ENCODE measurements at regions not wholly inside any gene's neighbourhood (a gene's known extent, or its start where the extent isn't known, plus 50 kb on each side); places are given as distances from the start of the nearest gene placed in this dataset.

DNA sequence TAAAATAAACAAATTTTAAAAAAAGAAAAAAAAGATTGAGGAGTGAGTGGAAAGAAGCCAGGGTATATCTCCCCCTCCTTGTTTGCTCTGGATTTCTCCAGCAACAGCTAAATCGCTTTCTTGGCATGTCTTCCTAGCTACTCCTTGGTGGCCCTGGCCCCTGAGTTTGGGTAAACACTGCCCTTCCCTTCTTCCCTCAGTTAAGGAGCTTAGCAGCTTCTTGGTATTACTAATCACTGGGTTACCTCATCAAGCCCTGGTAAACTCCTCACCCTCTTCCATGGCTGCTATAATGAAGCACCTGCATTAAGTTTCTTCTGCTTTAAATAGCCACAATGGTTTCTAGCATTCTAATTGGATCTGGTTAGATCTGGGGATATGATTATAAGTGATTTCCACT lies 269.8 kb downstream of the FZD1 start:
- no peak for DNase-seq

DNA sequence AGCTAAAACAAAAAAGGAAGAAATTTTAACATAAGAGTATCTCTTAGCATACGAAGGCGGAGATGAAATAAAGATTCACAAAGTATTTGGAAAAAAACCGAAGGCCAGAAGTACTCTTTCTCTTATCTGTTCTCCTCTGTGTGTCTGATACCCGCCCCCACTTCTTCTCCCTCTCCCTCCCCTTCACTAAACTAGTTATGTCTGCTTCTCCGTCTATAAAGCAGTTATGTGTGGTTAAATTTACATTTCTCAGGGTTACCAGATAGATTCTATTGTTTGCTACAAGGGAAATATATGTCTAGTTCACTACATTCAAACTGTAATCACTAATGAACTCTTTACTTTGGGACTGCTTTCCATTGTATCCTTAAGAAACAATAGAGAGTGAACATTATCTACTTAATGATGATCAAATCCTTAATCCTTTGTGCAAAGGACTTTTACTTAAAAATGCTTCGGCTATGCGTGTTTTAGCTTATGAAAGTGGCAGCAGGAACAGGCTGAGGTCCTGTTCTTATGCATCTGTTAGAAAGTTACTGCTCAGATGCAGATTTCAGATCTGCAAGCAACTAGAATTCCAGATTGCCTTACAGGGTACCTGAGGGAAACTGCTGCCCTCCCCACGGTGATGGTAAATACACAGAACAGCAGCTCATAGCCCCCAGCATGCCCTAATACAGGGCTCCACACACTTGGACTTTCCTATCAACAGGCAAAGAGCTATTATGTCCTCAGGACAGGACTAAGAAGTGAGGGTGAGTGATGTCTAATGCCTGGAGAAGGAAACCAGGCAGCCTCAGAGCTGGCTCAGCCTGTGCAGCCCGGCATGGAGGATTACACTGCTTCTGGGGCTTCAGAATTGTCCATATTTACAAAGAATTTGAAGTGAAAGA lies 273.3 kb downstream of the FZD1 start:
- DNase-seq, result no peak

DNA sequence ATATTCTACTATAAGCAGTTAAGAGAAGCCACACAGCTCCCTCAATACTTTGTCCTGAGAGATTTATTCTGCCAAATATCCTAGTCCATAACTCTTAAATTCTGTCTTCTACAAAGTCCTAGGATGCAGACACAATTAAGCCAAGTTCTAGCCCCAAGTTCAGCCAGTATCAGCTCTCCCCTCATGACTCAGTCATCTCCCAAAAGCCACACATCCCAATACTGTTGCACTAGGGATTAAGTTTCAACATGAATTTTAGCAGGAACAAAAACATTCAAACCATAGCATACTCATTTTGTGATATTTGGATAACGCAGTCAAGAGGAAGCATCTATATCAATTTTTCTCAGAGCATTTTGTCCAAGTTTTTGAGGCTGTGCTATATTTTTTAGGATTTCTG lies 277.4 kb downstream of the FZD1 start:
- DNase-seq, result no peak

DNA sequence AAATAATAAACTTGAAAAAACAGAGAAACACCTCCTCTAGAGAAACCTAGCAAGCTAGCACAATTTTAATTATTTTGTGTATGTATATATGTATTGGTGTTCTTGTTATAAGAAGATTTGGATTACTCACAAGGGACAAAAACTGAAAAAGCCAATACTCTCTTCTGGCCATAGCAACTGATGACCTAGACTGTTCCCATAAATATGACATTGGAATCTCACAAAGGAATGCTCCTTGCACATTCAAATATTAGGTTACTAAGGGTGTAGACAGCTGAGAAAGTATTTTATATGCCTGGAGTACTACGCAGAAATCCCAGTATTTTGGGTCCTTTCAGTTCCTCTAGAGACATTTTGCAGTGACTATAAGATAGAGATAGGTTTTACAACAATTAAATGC lies 279.4 kb downstream of the FZD1 start:
- no peak for DNase-seq

DNA sequence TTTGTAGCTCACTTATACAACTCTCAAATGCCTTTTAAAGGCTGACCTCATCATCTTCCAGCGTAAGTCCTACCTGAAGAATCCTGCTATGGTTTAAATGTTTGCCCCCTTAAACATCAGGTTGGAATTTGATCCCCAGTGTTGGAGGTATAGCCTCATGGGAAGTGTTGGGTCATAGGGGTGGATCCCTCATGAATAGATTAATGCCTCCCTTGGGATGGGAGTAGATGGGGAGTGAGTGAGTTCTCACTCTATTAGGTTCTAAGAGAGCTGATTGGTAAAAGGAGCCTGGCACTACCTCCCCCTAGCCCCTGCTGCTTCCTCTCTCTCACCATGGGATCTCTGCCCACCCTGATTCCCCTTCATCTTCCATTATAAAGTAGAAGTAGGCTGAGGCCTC lies 285.6 kb downstream of the FZD1 start:
- no peak for DNase-seq

DNA sequence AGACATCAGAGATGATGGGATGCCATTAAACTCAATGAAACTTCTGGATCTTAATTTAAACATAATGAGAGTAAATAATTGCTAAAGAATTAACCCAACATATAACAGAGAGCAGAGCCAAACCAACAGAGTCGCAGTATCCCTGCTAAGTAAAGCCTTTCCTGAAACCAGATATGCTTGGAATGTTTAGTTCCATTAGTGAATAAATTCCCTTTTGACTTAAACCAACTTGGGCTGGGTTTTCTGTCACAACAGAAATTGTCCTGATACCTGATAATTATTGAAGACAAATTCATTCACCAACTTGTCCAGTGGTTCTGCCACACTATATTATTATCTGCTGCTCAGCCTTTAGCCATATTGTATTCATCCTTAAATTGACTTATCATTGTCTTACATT lies 286.7 kb downstream of the FZD1 start:
- DNase-seq, result no peak

DNA sequence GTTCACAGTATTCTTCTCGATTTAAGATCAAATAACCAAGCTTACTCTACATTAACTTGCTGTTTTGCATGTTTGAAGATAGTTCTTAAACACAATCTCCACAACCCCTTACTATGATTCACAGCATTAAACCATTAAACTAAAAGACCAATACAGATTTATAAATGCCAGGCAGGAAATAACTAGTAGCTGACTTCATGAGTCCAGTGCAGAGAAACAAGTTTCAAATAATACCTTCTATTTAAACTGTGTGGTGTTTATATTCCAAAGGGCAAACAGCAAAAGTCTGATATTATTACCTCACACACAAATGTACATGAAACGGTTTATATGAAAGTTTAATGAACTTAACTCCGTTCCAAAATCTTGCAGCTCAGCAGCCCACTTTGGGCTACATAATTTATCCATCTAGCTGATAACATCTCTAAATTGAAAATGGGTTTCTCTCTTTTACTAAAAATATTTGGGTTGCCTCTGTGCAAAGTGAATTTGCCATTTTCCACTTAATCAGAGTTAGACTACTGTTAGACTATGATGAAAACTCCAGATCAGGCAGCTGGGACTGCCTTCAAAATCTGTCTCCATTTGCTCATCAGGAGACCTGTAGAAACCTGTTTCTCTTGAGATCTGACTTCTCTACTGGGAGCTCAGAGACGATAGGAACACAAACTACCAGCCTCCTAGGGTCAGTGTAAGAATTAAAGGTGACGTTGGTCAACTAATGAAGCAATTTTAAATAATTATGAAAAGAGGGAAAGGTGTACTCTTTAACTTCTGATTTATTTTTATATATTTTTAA lies 287.3 kb downstream of the FZD1 start:
- no peak for DNase-seq

DNA sequence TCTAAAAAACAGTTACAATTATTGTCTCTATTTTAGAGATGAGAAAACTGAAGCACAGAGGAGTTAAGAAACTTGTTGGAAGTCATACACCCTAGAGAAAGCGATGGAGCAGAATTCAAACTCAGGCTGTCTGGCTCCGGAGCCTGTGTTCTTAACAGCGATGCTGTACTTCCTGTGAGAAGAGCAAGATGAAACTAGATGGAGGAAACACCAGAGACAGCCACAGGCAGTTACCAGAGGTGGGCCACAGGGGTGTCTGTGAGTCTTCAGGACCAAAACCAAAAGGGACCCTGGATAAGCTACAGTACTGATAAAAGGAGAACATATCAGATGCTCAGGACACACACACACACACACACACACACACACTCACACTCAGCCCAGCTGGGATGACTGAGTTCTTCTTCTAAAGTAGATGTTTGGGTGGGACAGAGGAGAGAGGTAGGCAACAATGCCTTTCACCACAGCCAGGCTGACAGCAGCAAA lies 289.2 kb downstream of the FZD1 start:
- no peak for DNase-seq

DNA sequence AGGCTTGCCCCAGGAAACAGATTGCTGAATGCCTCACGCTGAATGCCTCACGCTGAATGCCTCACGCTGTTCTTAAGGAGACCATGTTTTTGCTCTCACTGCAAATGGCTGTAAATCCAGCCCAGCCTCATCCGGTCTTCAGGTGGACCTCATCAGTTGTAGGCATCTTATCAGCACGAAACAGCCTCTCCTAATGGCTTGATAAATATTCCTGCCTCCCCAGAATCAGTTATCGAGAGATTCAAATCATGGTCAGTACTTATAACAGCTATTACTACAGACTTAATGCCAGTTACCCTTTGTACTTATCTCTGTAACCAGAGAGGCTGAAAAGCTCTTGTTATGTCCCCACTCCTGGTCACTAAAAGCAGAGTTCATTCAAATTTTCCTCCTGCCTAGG lies 290.6 kb downstream of the FZD1 start:
- no peak for DNase-seq

DNA sequence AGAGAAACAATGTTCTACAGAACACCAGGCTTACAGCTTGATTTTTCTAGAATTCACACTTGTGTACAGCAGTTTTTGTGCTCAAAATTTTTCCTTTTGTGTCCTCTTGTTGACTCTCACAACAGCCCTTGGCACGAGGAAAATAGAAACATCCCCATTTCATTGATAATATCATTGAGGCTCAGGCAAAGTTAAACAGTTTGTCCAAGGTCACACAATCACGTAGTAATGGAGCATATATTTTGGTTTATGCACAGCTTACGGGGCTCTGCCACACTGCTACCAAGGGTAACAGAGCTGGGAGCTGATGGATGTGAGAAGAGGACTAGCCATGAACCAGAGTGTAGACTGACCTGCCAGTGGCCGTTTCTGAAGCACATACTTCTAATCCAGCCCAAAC lies 292.0 kb downstream of the FZD1 start:
- DNase-seq, result no peak

DNA sequence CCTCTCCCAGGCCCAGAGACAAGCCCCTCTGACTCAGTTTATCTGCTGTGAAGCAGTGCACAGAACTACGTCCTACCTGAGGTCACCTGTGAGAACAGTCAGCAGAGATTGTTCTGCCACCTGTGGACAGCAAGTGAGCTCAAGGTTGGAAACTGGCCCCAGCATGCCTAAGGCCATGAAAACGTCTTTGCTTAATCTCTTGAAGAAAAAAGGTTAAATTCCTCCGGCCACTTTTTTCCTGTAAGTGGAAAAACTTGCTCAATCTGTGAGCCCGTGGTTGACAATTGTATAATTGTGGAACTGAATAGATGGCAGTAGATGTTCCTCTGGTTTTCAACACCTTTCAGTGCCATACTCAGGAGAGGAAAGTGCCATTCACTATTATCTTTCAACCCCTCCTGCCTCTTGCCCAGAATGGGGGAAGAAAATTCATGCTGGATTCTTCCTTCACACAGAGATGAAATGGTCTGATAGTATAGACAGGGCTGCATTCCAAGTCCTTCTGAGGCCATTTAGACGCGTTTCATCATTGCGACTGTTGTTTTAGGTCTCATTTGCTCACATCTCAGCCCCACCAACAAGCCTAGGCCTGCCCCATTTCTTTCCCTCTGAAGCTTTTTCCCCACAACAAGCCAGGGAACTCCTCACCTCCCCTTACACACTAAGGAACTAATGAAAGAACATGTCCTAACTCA lies 292.9 kb downstream of the FZD1 start:
- no peak for DNase-seq

DNA sequence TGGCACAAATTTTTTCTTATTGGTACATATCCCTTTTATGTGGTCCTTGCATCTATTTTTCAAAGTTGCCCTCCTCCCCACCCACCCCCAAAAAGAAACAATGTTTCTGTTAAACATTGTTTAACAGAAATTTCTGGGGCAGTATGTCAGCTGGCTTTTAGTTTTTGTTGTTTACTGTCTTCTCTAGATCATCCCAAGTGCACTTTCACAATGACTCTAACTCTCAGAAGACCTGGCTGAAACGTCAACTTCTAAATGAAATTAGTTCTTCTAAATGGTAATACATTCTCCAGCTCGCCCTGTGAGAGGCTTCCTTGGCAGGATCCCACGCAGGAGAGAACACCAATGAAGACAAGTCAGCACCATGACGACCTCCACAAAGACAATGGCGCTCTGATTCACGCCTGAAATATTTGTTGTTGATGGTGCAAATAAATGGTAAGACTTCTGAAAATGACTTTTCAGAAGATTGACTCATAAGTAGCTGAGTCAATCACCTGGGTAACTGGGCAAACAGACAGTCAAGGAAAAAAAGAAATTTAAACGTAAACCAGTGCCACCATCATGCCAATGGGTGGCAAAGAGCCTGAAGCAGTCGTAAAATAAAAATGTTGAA lies 293.7 kb downstream of the FZD1 start:
- DNase-seq, result no peak

DNA sequence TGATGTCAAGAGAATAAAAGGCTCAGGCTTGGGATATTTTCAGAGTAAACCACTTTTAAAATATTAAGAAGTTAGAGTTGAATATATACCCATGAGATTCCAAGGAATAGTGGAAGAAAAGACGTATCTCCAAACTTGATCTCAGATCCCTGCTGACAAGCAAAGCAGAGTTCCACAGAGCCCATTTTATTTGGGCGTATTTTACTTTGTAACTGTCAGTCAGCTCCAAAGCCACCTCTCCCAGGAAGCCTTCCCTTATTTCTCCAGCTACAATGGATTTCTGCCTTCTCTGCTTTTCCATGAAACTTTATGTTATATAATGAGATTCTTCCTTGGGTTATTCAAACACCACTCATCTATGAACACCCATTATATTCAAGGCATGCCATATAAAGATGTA lies 295.7 kb downstream of the FZD1 start:
- no peak for DNase-seq

DNA sequence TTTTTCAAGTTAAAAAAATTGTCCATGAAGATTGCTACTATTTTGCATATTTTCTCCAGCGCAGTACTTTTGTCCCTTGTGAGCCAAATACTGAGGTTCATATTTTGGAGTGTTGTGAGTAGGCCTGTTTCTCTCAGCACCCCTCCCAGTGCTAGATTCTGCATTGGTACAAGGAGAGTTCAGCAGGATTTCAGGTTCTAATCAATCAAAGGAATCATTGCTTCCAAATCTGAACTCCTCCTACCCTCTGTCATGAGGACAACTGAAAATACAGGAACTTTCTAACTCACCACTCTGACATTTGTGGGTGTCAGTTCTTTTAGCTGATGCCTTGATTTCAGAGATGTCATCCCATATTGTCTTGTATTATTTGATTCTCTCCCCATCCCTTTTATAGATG lies 299.9 kb downstream of the FZD1 start:
- no peak for DNase-seq

DNA sequence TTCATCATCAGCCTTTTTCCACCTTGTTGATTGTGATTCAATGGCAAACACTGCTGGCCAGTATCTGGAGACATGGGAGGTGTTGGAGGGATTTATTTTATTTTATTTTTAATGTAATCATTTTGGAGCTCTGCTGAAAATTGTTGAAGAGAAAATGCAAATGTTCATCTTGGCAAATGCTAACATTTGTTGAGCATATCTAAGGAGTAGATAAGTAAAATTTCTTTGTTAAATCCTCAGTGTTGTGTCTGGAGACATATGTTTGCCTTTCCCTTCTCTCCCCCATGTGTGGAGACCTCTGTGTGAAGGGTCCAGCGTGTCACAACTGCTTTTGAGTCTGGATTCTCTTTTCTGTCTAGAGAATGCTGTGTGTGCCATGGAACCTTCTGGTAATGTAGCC lies 300.3 kb downstream of the FZD1 start:
- DNase-seq, result no peak

DNA sequence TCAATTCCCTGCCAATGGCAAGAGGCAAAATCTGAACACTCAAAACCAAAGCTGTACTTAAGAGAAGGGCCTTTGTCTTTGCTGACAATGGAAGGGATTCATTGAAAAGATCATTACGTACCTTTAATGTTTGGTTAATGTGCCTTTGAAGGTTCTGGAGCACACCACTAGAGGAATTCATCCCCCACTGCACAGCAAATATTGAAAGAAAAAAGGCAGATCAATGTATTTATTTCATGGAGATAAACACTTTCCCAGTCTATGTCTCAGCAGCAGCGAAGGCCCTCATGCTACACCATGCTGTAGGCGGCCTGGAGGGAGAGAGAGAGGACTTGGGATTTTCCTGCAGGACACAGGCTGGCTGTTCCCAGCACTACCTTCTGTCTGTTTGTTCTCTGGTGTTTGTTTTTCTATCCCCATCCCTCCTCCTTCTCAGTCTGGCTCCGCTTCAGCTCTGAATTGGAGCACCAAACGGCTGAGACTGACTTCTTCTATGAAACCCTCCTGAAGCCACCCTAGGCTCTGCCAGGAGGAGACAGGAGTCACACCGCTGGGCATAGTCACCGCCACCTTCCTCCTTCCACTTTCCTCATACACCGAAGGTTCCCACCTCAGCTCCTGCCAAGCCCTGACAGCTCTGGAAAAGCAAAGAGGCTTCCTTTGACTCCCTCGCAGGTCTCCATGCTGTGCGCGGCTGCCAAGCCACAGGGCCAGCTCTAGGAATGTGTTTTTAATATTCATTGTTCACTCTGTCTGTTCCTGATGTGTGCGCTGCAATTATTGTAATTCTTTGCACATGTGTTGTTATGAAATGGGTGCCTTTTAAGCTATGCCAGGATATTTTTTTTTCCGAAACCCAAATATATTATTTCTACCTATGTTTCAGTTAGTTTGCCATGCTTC lies 301.5 kb downstream of the FZD1 start:
- no peak for DNase-seq

DNA sequence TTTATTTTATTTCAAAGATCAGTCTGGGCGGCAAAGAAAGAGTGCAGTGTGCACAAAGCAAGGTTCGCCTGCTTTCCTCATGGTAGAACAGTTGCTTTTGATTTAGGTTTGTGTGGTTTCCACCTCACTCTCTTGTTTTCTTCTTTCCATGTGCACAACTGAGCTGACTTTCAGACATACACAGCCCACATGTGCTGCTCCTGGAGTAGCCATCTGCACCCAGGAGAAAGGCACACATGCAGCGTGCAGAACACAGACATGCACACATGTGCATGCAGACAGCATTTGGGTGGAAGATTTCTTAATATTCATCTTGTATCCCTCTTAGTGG lies 302.1 kb downstream of the FZD1 start:
- no peak for DNase-seq

DNA sequence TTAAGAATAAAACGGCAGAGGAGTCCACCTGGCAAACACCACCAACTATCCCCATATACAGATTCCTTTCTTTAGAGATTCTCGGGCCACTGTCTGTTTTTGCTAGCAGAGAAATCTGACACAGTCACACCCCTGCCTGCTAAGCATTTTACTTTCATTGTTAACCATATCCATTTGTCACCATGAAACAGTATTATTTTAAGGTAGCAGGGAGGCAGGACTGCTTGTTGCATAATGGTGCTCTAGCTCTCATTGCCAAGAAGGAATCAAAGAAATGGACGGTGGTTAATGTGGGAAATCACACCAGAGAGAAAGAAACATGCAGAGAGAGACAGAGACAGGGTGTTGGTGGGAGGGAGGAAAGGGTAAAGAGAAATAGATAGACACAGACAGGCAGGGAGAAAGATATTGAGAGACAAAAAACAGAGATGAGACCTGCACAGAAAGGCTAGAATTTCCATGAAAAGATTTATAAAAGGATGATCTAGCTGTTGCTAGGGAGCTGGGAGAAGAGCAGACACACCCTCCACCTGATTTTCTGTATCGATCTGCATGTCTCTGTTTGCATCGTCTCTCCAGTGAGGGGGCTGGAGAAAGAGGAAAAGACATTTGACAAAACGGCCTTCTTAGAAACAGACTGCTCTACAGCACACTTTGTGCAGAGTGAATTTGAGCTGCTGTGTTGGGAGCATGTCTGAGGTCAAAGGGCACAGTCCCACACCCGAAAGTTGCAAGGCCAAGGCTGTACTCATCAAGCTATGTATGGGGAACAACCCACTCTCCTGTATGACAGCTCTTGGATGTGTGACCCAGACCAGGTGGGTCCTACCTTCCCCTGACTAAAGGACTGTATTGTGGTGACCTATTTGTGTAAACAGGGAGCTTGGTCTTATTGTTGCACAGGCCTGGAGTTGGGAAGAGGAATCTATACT lies 303.1 kb downstream of the FZD1 start:
- no peak for DNase-seq

DNA sequence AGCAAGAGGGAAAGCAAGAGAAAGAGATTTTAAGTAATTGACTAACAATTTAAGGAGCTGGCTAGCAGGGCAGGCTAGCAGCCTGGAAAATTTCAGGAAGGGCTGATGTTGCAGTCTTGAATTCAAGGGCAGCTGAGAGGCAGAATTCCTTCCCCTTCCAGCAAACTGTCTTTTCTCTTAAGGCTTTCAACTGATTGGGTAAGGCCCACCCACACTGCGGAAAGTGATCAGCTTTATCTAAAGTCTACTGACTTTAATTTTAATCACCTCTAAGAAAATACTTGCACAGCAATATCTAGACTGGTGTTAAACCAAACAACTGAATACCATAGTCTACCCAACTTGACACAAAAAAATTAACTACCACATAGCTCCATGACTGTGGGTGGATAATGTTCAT lies 303.9 kb downstream of the FZD1 start:
- no peak for DNase-seq

DNA sequence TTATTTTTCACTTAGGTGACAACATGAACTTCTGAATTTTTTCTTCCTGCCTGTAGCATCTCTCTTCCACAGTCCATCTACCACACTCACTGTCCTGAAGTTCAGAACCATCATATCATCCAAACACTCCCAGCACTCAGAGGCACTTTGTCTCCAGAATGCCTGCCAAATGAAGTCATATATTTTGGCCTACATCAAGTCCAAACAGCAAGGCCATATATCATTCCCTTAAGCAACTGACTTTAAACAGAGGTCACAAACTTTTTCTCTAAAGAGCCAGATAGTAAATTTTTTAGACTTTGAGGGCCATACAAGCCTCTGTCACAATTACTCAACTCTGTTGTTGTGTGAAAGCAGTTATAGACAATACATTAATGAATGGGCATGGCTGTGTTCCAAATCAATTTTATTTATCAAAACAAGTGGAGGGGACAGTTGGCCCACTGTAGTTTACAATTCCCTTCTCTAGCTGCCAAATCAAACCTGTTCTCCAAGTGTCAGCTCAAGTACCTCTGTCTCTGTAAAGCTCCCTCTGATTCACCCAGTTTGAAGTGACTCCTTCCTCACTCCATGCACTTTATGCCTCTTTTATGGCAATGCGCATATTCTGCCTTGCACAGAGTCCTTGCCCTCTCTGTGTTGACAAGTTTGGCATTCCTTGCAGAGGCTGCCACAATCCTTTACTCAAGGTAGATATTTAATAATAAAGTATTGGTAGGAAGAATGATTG lies 305.7 kb downstream of the FZD1 start:
- DNase-seq, result no peak

All from KG1 (cell line).